ENCODE measurements at regions not wholly inside any gene's neighbourhood (a gene's known extent, or its start where the extent isn't known, plus 50 kb on each side); places are given as distances from the start of the nearest gene placed in this dataset.

GRCh38 chr11:79493555-79494171 is 52.8 kb upstream of the TENM4 start:
- TF ChIP-seq CTCF (IDR thresholded peaks at IDR 0.05; ENCODE audit: low read depth, low read length, poor library complexity, severe bottlenecking): peak; percentile 82
- TF ChIP-seq EZH2phosphoT487 (IDR thresholded peaks at IDR 0.05; ENCODE audit: borderline replicate concordance, low read length): no peak
